ENCODE measurements at regions not wholly inside any gene's neighbourhood (a gene's known extent, or its start where the extent isn't known, plus 50 kb on each side); places are given as distances from the start of the nearest gene placed in this dataset.
A peak's percentile ranks its signal among the peaks of the same experiment; 100 is the strongest.

- DNase-seq: no peak
Observed at GRCh38 chr12:97097734-97098133, 190.7 kb downstream of the NEDD1 start.

- DNase-seq: no peak
Observed at GRCh38 chr12:97109441-97109840, 202.4 kb downstream of the NEDD1 start.

GRCh38 chr12:97112136-97112535 lies 205.1 kb downstream of the NEDD1 start:
- no peak for DNase-seq

- DNase-seq: no peak
Observed at GRCh38 chr12:97118796-97119375, 211.8 kb downstream of the NEDD1 start.

- no peak for DNase-seq
Observed at GRCh38 chr12:97127061-97127460, 220.0 kb downstream of the NEDD1 start.

GRCh38 chr12:97131220-97131981 lies 224.3 kb downstream of the NEDD1 start:
- DNase-seq: no peak

- no peak for DNase-seq
Observed at GRCh38 chr12:97132270-97132669, 225.2 kb downstream of the NEDD1 start.

- DNase-seq: no peak
Observed at GRCh38 chr12:97134495-97134894, 227.4 kb downstream of the NEDD1 start.

GRCh38 chr12:97140355-97140754 lies 233.3 kb downstream of the NEDD1 start:
- DNase-seq: no peak

- DNase-seq: no peak
Observed at GRCh38 chr12:97142737-97143410, 235.8 kb downstream of the NEDD1 start.

- peak; percentile 55 for DNase-seq
Observed at GRCh38 chr12:97148941-97149559, 242.0 kb downstream of the NEDD1 start.

GRCh38 chr12:97151481-97151880 lies 244.4 kb downstream of the NEDD1 start:
- no peak for DNase-seq

GRCh38 chr12:97159377-97159776 lies 252.3 kb downstream of the NEDD1 start:
- DNase-seq: no peak

GRCh38 chr12:97160277-97160676 lies 253.2 kb downstream of the NEDD1 start:
- DNase-seq: no peak

GRCh38 chr12:97162173-97162572 lies 255.1 kb downstream of the NEDD1 start:
- DNase-seq: no peak

GRCh38 chr12:97164936-97165335 lies 257.9 kb downstream of the NEDD1 start:
- no peak for DNase-seq

GRCh38 chr12:97167598-97167997 lies 260.5 kb downstream of the NEDD1 start:
- DNase-seq: no peak

- no peak for DNase-seq
Observed at GRCh38 chr12:97168804-97169203, 261.7 kb downstream of the NEDD1 start.

- DNase-seq: no peak
Observed at GRCh38 chr12:97169889-97170567, 263.0 kb downstream of the NEDD1 start.

- no peak for DNase-seq
Observed at GRCh38 chr12:97173688-97174410, 266.8 kb downstream of the NEDD1 start.

- DNase-seq: no peak
Observed at GRCh38 chr12:97177481-97177880, 270.4 kb downstream of the NEDD1 start.

- no peak for DNase-seq
Observed at GRCh38 chr12:97181571-97182265, 274.7 kb downstream of the NEDD1 start.

Measured in activated CD4-positive, alpha-beta T cell treated with anti-CD3 and anti-CD28 coated beads, Interleukin-2, amount 50 U/mL, for 16 hours (primary cell).